GM19023 (cell line): ENCODE measurements at regions not wholly inside any gene's neighbourhood (a gene's known extent, or its start where the extent isn't known, plus 50 kb on each side); places are given as distances from the start of the nearest gene placed in this dataset.
"Not testable (repeated sequence)": the region's sequence is repeated elsewhere in the genome, so short reads cannot be mapped to it uniquely, and the experiment has no call there.

Experiments
- ATAC-seq: cut with Tn5 transposase; IDR thresholded peaks from one replicate; pipeline ENCODE4 v1.9.1; 2021; ENCODE audit warnings: mild to moderate bottlenecking, moderate library complexity; ENCODE audit not compliant: unreplicated experiment

DNA sequence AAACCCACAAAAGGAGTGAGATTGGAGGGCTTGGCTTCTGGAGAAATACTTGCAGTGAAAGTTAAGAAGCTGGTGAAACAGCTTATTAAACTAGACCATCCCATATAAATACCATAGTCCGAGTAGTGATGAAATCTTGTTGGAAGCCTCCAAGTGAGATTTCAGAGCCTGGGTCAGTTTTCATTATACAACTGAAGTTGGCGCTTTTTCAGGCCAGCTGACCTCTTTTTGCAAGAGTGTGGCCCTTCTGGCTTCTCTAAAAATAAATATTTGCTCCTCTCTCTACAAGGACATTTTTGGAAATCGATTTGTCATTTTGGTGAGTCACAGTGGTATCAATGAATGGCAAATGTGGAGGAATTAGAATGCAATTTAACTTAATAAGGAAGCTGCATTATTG lies 51.2 kb upstream of the THRB start:
- ATAC-seq = no peak

DNA sequence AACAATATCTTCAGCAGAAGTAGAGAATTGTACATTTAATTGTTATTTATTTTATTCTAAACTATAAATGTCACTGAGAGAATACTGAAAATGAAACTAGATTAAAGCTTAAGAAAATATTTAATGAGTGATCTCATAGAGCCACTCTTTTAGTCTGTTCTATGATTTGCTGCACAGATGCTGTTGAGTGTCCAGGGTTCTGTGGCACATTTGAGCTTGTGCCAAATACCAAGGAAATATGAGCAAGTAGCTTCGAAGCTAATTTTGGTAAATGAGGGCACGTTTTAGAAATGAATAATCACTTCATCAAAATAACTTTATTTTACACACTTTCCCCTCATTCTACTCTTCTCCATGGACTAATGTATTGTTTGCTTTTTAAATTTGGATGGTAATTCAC lies 53.6 kb upstream of the THRB start:
- ATAC-seq = no peak

DNA sequence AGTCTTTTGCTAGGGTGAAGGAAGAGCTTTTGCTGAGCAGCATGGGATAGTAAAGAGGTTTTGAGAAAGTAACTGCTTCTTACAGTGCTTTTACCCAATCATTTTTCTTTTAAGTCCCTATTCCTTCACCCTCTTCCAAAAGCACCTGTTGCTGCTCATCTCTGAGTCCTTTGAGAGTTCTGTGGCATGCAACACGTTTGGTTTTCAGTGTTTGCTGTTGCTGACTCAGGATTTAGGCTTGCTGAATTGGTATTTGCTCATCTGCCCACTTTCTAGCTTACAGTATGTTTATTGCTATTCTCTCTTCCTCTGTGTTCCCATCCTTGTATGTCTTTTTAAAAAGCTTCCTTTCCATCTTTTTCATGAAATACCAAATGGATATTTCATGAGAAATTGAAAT lies 55.9 kb upstream of the THRB start:
- ATAC-seq = no peak

DNA sequence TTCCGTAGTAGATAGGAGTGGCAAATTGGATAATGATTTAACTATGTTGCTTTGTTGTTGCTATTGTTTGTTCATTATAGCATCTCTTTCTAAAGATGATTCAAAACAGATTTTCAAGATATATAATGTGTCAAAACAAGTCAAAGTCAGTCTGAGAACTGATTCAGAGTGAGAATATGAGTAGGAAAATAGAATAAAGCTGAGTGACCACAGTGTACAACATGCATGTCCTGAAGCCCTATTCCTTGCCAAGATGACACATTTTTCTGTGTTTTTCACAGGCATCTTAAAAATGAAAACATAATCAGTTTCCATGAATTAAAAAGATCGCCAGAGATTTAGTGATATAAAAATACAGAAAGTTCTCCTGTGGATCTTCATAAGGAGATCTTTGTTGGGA lies 57.0 kb upstream of the THRB start:
- no peak for ATAC-seq

GRCh38 chr3:24562895-24563294 lies 68.2 kb upstream of the THRB start:
- ATAC-seq = peak; percentile 91

- no peak for ATAC-seq
These were observed 70.4 kb upstream of the THRB start for GRCh38 chr3:24565053-24565452.

- no peak for ATAC-seq
These were observed 71.0 kb upstream of the THRB start for GRCh38 chr3:24565656-24566055.

DNA sequence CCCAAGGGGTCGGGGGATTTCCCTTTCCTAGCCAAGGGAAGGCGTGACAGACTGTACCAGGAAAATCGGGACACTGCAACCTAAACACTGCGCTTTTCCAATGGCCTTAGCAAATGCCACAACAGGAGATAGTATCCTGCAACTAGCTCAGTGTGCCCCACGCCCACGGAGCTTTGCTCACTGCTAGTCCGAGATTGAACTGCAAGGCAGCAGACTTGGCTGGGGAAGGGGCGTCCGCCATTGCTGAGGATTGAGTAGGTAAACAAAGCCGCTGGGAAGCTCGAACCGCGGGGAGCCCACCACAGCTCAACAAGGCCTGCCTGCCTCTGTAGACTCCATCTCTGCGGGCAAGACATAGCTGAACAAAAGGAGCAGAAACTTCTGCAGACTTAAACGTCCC lies 72.3 kb upstream of the THRB start:
- ATAC-seq = no peak

GRCh38 chr3:24572409-24572808 lies 77.8 kb upstream of the THRB start:
- not testable (repeated sequence) for ATAC-seq

DNA sequence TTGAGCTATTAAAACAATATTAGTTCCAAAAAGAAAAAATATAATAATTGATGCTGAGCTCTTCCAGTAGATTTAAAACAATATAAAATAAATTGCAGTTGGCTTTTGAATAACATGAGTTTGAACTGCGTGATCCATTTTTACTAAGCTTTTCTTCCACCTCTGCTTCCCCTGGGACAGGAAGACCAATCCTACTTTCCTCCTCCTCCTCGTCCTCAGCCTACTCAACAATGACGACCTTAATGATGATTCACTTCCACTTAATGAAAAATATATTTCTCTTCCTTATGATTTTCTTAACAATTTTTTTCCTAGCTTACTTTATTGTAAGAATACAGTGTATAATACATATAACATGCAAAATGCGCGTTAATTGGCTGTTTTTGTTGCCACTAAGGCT lies 78.9 kb upstream of the THRB start:
- ATAC-seq = no peak

DNA sequence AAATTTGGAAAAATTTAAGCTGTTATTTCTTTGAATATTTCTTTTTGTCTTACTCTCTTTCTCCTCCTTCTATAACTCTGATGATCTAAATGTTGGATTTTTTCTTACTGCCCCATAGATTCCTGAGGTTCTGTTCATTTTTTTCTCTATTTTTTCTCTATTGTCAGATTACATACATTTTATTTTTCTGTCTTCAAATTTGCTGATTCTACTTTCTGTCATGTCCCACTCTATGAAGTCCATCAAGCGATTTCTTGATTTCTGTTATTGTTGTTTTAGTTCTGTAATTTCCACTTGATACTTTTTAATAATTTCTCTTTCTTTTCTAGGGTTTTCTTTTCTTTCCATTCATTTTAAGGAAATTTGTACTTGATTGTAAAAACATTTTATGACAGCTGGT lies 83.7 kb upstream of the THRB start:
- no peak for ATAC-seq

- ATAC-seq = no peak
These were observed 84.3 kb upstream of the THRB start for GRCh38 chr3:24578951-24579421.

- no peak for ATAC-seq
These were observed 88.1 kb upstream of the THRB start for GRCh38 chr3:24582431-24583403.

- ATAC-seq = no peak
These were observed 92.3 kb upstream of the THRB start for GRCh38 chr3:24586920-24587319.

DNA sequence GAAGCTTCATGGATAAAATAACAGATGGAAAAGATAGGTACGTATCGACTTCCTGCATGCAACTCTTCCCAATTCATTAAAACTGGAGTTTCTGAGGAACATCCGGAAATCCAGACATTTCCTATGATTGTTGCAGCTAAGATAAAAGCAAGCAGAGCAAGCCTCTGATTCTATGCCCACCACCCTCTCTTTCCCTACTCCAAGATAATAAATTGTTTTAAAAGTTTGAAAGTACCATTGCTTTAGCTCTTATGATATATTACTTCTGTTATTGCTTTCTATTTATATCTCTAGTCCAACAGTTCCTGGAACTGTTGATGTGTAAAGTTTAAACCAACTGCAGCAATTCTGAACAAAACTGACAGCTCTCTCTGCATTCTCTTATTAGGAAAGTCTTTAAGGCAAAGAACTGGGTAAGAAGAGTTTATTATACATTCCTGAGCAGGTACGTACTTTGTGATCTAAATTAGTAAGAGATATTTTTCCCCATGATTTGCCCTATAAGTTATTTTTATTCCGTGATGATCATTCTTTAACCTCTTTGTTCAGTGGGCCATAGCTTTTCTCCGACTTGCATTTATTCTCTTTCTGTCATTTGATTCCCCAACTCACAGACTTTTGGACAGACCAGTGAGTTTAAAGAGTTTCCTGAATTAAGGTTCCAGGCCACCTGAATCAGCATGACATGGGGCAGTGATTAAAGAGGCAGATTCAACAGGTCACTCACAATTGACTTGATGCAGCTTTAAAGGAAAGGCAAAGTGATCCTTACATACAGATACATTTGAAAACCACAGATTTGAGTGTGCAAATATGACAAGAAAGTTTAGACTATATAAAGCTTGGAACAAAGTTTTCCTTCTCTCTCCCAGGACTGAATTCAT lies 94.2 kb upstream of the THRB start:
- ATAC-seq = no peak

DNA sequence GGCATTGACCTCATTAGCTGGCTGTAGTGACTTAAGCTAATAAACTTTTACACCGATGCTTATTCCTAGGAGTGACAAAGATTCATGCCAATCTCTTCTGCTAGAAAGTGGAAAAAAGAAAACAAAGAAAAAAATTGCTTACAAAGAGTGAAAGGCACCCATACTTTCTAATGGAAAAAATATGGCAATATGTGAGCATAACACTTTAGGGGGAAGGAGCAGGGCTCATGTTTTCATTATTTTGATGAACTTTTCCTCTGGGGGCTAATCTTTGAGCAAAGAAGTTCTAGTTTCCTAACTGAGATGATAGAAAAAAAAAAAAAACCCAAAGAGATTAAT lies 94.8 kb upstream of the THRB start:
- no peak for ATAC-seq

DNA sequence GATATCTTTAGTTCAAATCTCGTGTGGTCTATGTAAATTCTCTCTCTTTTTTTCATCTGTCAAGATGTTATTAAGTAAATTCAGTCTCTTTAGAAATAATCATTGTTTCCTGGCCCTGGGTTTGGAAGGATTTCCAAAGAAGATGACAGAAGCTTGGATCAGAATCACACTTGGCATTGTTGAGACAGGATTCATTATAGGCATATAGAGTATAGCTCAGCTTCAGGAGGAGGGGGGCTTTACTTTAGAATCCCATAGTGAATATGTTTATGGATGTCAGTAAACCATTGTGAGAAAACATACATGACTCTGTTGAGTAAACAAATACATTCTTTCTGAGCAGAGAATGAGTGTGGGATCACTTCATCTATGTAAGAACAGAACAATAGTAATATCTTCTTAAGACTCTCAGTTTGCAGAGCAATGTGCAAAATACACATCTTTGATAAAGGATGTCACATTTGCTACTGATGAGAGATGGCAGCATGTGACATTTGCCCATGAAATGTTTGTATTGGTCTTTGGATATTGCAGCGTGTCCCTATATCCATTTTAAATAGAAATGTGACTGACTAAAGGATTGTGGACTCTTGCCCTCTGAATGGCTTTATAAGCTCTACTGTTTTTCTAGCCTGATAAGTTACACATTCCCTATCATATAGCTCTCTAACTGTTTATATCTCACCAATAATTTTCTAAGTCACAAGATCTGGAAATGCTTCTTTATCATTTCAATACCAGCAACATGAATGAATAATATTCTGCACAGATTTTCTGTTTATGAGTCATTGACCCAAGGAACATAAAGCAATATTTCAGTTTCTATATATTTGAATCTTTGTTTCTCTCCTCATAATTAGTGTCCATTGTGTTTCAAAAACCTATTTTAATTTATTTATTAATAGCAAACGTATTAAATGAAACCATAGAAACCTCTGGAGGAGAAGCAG lies 95.6 kb upstream of the THRB start:
- ATAC-seq = no peak

- ATAC-seq = no peak
These were observed 96.5 kb upstream of the THRB start for GRCh38 chr3:24591191-24591590.

GRCh38 chr3:24591661-24592555 lies 97.3 kb upstream of the THRB start:
- no peak for ATAC-seq

DNA sequence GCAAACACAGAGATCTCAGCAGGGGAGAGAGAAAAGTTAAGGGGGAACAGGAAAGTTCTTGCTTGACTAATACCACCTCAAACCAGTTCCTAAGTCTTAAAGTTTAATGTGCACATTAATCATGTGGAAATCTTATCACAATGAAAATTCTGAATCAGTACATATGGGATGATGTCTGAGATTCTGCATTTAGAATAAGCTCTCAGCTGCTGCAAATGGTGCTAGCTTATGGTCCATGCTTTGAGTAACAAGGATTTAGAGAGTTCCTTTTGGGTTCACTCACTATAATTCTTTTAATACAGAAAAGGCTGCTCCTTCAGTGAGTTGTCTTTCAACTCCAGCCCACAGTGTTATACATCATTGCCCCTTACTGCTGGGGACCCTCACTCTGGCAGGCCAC lies 99.5 kb upstream of the THRB start:
- no peak for ATAC-seq
